Peyer's patch (tissue), 4 donors: ENCODE measurements at regions not wholly inside any gene's neighbourhood (a gene's known extent, or its start where the extent isn't known, plus 50 kb on each side); places are given as distances from the start of the nearest gene placed in this dataset.

Experiments used
- POLR2A ChIP-seq, 2 donors: fragments of 450-650 bp; IDR thresholded peaks; one replicate each; pipeline ENCODE4 v1.5.1; 2017; ENCODE audit warnings: antibody characterized with exemption in 2 of 2, mild to moderate bottlenecking in 2 of 2, moderate library complexity in 2 of 2
- TF ChIP-seq, protein P1 (sequence below), 6 experiments: fragments of 450-650 bp in 4 of 6; fragments of 200-600 bp in 2 of 6; sonication (generic) in 1 of 6; IDR thresholded peaks; one replicate each; pipeline ENCODE4 v1.5.1; 2017 to 2019; ENCODE audit warnings: antibody characterized with exemption in 6 of 6, mild to moderate bottlenecking in 3 of 6, moderate library complexity in 1 of 6

DNA sequence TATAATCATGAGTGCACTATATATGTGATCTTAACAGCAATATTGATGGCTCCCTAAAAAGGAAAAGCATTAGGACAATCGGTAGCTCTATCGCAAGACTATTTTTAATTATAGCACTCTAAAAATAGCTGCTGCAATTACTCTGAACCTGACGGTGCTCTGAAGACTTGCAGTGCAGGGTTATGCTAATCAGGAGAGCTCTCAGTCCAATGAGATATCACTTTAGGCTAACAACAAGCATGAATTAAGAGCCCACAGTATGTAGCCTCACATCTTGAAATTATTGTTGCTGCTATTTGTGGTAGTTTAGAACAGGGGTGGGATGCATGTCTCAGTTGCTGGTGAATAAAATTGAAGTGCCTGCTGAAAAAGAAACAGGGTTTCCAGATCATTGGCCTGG lies 515.8 kb upstream of the AKR1E2 start:
- TF ChIP-seq, protein P1, sequence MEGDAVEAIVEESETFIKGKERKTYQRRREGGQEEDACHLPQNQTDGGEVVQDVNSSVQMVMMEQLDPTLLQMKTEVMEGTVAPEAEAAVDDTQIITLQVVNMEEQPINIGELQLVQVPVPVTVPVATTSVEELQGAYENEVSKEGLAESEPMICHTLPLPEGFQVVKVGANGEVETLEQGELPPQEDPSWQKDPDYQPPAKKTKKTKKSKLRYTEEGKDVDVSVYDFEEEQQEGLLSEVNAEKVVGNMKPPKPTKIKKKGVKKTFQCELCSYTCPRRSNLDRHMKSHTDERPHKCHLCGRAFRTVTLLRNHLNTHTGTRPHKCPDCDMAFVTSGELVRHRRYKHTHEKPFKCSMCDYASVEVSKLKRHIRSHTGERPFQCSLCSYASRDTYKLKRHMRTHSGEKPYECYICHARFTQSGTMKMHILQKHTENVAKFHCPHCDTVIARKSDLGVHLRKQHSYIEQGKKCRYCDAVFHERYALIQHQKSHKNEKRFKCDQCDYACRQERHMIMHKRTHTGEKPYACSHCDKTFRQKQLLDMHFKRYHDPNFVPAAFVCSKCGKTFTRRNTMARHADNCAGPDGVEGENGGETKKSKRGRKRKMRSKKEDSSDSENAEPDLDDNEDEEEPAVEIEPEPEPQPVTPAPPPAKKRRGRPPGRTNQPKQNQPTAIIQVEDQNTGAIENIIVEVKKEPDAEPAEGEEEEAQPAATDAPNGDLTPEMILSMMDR (IDR thresholded peaks at IDR 0.05), result no peak
- no peak for TF ChIP-seq POLR2A (IDR thresholded peaks at IDR 0.05)
